ENCODE measurements at regions not wholly inside any gene's neighbourhood (a gene's known extent, or its start where the extent isn't known, plus 50 kb on each side); places are given as distances from the start of the nearest gene placed in this dataset.
"Not testable (repeated sequence)": the region's sequence is repeated elsewhere in the genome, so short reads cannot be mapped to it uniquely, and the experiment has no call there.

DNA sequence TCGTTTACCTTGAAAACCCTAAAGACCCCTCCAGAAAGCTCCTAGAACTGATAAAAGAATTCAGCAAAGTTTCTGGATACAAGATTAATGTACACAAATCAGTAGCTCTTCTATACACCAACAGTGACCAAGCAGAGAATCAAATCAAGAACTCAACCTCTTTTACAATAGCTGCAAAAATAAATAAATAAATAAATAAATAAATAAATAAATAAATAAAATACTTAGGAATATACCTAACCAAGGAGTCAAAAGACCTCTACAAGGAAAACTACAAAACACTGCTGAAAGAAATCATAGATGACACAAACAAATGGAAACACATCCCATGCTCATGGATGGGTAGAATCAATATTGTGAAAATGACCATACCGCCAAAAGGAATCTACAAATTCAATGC lies 186.8 kb upstream of the EOLA2 start:
- TF ChIP-seq POLR2A, CTCF (IDR thresholded peaks at IDR 0.05): not testable (repeated sequence)

Measured in adrenal gland (tissue), 5 donors.